LHCN-M2 (cell line): ENCODE measurements at regions not wholly inside any gene's neighbourhood (a gene's known extent, or its start where the extent isn't known, plus 50 kb on each side); places are given as distances from the start of the nearest gene placed in this dataset.
"Not testable (repeated sequence)": the region's sequence is repeated elsewhere in the genome, so short reads cannot be mapped to it uniquely, and the experiment has no call there.

Source experiments
- DNase-seq: peaks from one replicate; pipeline ENCODE4 v3.0.0-alpha.2; 2012; ENCODE audit warnings: low read depth

GRCh38 chr13:86848716-86849115 lies 822.5 kb upstream of the SLITRK5 start:
- no peak for DNase-seq

- peak; percentile 45 for DNase-seq
Measured at GRCh38 chr13:86856991-86857390, 814.2 kb upstream of the SLITRK5 start.

DNA sequence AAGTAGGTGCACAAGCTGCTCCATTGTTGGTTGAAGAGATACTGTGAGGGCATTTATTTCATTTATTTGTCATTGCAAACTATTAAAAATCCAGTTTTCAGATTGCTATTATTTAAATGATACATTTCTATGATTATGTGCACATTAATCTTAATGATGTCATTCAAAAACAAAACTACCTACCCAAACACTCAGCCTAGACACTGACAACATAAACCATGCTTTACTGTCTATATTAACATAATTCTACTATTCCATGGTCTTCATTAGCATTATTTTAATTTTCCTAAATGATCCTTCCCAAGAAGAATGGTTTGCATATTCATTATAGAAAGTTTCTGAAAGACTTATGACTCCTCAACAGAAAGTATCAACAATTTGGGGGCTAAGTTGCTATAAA lies 813.0 kb upstream of the SLITRK5 start:
- DNase-seq = no peak

DNA sequence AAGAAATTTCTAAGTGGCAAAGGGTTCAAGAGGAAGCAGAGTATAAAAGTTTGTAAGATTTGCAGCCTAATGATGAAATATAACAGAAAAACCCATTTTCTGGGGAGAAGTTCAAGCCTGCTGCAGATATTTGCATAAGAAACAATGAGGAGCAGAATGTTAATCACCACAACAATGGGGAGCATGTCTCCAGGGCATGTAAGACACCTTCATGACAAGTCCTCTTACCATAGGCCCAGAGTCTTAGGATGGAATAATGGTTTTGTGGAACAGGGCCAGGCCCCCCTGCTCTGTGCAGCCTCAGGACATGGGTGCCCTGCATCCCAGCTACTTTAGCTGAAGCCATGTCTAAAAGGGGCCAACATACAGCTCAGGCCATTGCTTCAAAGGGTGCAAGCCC lies 809.0 kb upstream of the SLITRK5 start:
- no peak for DNase-seq

DNA sequence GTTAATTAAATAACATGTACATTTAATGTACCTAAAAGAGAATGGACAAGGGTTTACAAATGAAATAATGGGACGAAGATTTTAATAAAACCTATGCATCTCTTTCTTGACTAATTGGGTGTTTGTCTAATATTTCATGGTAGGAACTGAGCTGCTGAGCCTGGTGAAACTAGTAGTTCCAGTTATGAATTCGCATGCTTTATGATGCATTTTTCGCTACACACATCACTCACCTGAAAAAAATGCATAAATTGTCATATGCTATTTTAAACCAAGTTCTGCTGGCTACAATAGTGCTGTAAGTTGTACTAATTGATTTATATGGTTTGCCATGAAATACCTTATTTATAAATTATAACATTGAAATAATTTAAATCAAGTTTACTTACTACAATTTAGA lies 806.8 kb upstream of the SLITRK5 start:
- DNase-seq = no peak

- DNase-seq = peak; percentile 55
Measured at GRCh38 chr13:86870444-86870843, 800.7 kb upstream of the SLITRK5 start.

DNA sequence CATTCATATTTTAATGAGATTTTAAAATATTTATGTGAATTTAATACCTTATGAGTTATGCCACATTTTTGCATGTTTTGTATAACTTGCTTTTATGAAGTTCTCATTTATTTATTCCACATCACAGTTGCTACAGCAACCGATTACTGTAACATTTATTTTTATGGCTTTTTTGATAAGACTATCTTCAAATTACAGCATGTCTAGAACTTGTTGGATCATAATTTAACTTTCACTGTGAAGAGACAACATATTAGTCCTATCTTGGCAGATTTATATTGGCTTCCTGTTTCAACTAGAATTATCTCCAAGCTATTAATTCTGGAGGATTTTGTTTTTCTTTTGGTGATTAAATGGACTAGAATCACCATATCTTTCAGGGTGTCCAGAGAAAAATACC lies 793.7 kb upstream of the SLITRK5 start:
- no peak for DNase-seq

- DNase-seq = no peak
Measured at GRCh38 chr13:86878781-86879180, 792.4 kb upstream of the SLITRK5 start.

GRCh38 chr13:86881390-86881789 lies 789.8 kb upstream of the SLITRK5 start:
- no peak for DNase-seq

- DNase-seq = no peak
Measured at GRCh38 chr13:86882107-86882506, 789.1 kb upstream of the SLITRK5 start.

- peak; percentile 47 for DNase-seq
Measured at GRCh38 chr13:86882835-86883234, 788.3 kb upstream of the SLITRK5 start.

GRCh38 chr13:86892330-86892729 lies 778.8 kb upstream of the SLITRK5 start:
- no peak for DNase-seq

DNA sequence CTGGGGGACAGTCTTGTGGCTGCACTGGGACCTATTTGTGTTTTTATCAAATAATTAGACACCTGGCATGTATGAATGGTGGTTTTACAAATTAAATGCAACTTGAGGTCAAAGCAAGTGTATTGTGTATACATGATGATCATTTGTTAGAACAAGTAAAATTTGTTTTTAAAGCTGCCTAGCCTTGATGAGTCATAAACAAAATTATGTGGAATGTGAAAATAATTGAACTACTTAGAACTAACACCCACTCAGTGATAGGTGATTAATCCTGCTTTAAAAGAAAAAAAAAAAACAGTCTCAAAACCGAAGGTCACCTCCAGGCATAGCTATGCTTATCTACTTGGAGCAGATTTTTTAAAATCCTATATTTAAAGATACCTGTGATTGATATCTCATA lies 770.3 kb upstream of the SLITRK5 start:
- no peak for DNase-seq

GRCh38 chr13:86906127-86906874 lies 764.9 kb upstream of the SLITRK5 start:
- DNase-seq = peak; percentile 23

- peak; percentile 57 for DNase-seq
Measured at GRCh38 chr13:86907156-86907555, 764.0 kb upstream of the SLITRK5 start.

DNA sequence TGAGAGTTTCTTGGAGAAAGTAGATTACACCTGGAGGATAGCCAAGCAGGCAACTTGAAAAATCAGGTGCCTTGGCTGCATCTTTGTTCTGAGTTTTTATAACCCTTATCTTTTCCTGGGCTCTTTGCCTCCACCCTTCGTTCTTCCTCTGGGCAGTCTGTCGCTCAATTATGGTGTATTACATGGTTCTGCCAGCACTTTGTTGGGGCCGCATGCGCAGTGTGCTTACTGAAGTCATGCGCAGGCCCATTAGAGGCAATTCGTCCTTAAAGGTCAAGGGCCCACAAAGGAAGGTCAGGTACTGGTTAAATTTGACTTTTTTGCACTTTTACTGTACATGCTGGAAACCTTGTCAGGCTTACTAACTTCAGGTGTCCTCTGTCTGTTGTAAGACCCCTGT lies 761.9 kb upstream of the SLITRK5 start:
- DNase-seq = no peak

DNA sequence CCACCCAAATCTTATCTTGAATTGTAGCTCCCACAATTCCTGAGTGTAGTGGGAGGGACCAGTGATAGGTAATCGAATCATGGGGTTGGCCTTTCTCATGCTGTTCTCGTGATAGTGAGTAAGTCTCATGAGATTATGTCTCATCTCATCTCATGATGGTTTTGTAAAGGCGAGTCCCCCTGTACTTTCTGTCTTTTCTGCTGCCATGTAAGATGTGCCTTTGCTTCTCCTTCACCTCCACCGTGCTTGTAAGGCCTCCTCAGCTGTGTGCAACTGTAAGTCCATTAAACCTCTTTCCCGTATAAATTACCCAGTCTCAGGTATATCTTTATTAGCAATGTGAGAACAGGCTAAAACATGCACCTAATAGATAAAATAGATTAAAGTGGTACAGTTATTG lies 756.4 kb upstream of the SLITRK5 start:
- DNase-seq = no peak

GRCh38 chr13:86917438-86917837 lies 753.7 kb upstream of the SLITRK5 start:
- not testable (repeated sequence) for DNase-seq

- DNase-seq = no peak
Measured at GRCh38 chr13:86918682-86919081, 752.5 kb upstream of the SLITRK5 start.

GRCh38 chr13:86920961-86921360 lies 750.2 kb upstream of the SLITRK5 start:
- no peak for DNase-seq

GRCh38 chr13:86922936-86923335 lies 748.2 kb upstream of the SLITRK5 start:
- DNase-seq = peak; percentile 43

DNA sequence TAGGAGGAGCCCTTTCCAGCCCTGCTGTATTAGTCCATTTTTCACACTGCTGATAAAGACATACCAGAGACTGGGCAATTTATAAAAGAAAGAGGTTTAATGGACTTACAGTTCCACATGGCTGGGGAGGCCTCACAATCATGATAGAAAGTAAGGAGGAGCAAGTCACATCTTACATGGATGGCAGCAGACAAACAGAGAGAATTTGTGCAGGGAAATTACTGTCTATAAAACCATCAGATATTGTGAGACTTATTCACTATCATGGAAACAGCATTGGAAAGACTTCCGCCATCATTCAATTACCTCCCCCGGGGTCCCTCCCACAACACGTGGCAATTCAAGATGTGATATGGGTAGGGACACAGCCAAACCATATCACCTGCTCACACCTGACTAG lies 744.3 kb upstream of the SLITRK5 start:
- DNase-seq = not testable (repeated sequence)

DNA sequence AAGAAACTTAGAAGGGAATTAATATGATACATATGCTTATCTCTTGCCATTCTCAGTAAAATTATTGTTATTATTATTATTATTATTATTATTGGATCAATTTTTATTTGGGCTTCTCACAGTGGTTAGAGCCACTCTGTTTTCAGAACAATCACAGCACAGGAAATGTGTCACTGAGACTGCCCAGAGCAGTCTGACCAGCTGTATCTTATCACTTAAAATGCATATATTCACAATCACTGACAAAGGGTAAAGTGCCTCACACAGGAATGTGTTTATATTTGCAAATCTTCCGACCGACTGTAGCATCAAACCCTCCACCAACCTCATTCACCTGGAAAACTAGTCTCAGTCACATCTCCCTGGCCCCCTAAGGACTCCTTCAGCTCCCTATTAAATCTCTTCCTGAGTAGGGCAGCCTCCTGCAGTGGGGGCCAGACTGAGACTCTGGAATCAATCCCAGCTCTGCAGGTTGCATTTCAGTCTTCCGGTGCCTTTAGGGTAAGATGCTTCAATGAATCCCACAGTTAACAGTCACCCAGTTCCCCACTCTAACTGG lies 738.3 kb upstream of the SLITRK5 start:
- no peak for DNase-seq

DNA sequence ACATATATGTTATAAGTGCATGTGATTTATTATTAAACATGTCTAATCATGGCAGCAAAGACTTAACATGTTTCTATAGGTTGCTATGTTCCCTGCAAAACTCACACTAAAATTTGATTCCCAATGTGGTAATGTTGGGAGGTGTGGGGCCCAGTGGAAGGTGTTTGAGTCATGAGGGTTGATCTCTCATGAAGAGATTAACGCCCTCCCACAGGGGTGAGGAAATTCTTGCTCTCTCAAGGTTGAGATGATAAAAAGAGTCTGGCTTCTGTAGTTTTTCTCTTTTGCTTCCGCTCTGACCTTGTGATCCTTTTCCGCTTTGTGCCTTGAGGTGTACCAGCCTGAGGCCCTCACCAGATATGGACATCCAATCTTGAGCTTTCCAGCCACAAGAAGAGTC lies 737.5 kb upstream of the SLITRK5 start:
- no peak for DNase-seq
